HepG2 (cell line): ENCODE measurements at regions not wholly inside any gene's neighbourhood (a gene's known extent, or its start where the extent isn't known, plus 50 kb on each side); places are given as distances from the start of the nearest gene placed in this dataset.

ENCODE experiments used
- ARID2 ChIP-seq: sonication (generic); formaldehyde crosslinking; IDR thresholded peaks from 2 replicates; pipeline ENCODE4 v1.8.1; 2022; ENCODE audit warnings: mild to moderate bottlenecking, missing genetic modification reagents, borderline replicate concordance
- BORCS8-MEF2B ChIP-seq: sonication (generic); formaldehyde crosslinking; IDR thresholded peaks from 2 replicates; pipeline ENCODE4 v1.8.0; 2022; ENCODE audit warnings: mild to moderate bottlenecking, missing genetic modification reagents
- HNRNPLL ChIP-seq: fragments of 200-400 bp; formaldehyde crosslinking; IDR thresholded peaks from 2 replicates; pipeline ENCODE4 v1.6.1; 2017; ENCODE audit warnings: mild to moderate bottlenecking, low read depth, low read length; ENCODE audit not compliant: poor library complexity, severe bottlenecking
- ZNF430 ChIP-seq: sonication (generic); formaldehyde crosslinking; IDR thresholded peaks from 2 replicates; pipeline ENCODE4 v1.9.0; 2021; ENCODE audit warnings: mild to moderate bottlenecking, missing genetic modification reagents
- TF ChIP-seq, protein P1 (sequence below): sonication (generic); formaldehyde crosslinking; IDR thresholded peaks from 2 replicates; pipeline ENCODE4 v1.5.0; 2020; ENCODE audit warnings: mild to moderate bottlenecking, missing genetic modification reagents, moderate library complexity

DNA sequence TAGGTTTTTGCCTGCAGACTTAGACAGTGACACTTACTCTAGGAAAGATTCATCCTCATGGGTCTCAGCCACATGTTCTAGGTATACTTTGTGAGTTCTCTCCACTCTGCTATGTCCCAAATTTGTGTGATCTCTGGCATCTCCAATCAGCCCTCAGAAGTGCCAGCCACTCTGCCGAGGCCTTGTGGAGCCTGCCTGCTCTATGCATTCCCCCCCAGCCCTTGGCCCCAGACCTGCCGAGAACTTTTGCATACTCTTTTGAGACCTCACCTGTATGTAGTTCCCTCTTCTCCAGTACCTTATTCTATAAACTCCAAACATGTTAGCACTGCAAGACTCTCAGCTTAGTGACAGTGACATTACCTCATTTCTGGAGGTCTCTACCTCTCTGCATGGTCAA is 2170.5 kb upstream of the DEFB115 start:
- no peak for TF ChIP-seq HNRNPLL
- TF ChIP-seq, protein P1, sequence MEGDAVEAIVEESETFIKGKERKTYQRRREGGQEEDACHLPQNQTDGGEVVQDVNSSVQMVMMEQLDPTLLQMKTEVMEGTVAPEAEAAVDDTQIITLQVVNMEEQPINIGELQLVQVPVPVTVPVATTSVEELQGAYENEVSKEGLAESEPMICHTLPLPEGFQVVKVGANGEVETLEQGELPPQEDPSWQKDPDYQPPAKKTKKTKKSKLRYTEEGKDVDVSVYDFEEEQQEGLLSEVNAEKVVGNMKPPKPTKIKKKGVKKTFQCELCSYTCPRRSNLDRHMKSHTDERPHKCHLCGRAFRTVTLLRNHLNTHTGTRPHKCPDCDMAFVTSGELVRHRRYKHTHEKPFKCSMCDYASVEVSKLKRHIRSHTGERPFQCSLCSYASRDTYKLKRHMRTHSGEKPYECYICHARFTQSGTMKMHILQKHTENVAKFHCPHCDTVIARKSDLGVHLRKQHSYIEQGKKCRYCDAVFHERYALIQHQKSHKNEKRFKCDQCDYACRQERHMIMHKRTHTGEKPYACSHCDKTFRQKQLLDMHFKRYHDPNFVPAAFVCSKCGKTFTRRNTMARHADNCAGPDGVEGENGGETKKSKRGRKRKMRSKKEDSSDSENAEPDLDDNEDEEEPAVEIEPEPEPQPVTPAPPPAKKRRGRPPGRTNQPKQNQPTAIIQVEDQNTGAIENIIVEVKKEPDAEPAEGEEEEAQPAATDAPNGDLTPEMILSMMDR = no peak
- no peak for TF ChIP-seq ARID2
- TF ChIP-seq ZNF430 (CRISPR knock-in tag) = no peak
- TF ChIP-seq BORCS8-MEF2B (CRISPR knock-in tag) = no peak
